Fibroblast of skin of scalp (primary cell): ENCODE measurements at regions not wholly inside any gene's neighbourhood (a gene's known extent, or its start where the extent isn't known, plus 50 kb on each side); places are given as distances from the start of the nearest gene placed in this dataset.

Experiments
- DNase-seq: peaks from one replicate; pipeline ENCODE4 v3.0.0-alpha.2; 2013

- no peak for DNase-seq
Observed at GRCh38 chr4:107246761-107247160, 210.6 kb upstream of the DKK2 start.

GRCh38 chr4:107243141-107243781 lies 207.1 kb upstream of the DKK2 start:
- peak; percentile 57 for DNase-seq

DNA sequence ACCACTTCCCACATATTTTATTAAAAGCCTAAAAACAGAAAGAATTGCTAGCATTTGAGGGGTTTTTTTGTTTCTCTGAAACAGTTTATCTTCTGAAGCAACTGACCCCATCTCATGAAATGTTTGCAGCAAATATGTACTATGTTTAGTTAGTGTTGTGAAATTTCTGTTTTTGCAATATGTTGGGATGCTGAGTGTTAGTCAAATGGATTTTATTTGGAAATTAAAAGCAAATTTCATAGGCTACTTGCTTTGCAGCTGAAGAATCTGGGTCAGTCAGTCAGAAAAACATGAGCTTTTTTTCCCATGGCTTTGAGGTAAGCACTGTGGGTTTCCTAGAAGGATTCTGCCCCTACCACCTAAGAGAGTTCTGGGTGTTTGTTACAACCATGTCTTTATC lies 184.9 kb upstream of the DKK2 start:
- DNase-seq, result no peak

- DNase-seq, result peak; percentile 63
Observed at GRCh38 chr4:107219681-107220080, 183.6 kb upstream of the DKK2 start.

DNA sequence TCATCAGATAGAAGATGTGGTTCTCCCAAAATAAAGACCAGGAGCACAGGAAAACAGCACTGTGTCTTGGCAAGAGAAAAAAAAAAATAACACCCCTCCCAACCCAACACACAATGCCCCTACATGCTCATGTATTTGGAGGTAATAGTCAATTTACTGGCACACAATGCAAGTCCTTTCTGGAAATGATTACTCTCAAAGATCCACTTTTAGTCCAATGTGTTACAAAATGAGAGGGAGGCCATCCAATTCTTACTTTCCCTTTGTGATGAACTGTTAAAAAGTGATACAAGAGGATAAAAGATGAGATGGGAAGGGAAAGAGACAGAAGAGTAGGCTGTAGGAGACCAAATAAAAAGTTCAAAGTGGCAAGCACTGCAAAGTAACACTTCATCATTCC lies 180.3 kb upstream of the DKK2 start:
- DNase-seq, result no peak

GRCh38 chr4:107215222-107215621 lies 179.1 kb upstream of the DKK2 start:
- no peak for DNase-seq

DNA sequence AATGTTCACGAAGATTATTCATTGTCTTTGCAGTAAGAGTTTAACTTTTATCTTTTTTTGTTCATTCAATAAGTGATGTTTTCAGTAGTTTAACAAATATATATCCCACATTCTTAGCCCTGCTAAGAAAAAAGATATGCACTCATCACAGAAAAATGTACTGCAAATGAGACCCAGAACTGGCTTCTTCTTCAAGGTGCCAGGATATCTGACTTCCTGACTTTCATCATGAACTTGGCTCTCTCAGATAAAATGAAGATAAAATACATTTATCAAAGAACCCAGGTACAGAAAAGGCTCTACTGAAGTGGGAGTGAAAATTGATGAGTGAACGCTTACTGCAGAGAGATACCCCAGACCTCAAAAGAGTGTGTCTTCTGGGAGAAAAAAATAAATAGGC lies 177.8 kb upstream of the DKK2 start:
- DNase-seq, result peak; percentile 47

DNA sequence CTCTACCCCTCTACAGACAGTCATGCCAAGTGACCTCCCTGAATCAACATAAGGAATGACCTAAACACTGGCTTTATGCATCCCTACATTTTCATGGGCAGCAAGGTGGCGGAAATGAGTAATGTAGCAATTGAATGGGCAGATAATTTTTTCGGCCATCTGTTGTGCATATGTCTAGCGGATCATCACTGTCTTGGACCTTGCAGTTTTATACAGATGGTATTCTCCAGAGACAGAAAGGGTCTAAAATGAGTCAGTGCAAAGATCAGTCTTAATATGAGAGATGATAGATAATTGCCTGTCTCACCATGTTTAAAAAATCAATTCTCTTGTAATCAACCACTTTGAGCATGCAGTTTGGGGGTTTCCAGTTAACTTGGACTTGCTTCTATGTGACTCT lies 177.3 kb upstream of the DKK2 start:
- peak; percentile 23 for DNase-seq

DNA sequence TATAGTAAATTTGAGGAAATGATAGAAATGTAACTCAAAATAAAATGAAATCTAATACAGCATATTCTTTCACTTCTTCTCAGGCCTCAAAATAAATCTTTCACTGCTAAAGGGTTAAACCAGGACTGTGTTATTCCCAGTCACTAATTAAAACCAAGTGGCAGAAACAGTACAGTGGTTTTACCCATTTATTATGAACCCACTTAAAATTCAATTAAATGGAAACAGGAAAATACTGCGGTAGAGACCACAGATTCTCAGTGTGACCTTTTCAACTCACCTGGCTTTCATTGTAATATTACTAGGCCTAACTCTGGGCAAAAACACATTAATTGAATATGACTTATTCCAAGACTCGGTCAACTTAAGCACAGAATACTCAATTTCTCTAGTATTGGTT lies 176.5 kb upstream of the DKK2 start:
- no peak for DNase-seq

DNA sequence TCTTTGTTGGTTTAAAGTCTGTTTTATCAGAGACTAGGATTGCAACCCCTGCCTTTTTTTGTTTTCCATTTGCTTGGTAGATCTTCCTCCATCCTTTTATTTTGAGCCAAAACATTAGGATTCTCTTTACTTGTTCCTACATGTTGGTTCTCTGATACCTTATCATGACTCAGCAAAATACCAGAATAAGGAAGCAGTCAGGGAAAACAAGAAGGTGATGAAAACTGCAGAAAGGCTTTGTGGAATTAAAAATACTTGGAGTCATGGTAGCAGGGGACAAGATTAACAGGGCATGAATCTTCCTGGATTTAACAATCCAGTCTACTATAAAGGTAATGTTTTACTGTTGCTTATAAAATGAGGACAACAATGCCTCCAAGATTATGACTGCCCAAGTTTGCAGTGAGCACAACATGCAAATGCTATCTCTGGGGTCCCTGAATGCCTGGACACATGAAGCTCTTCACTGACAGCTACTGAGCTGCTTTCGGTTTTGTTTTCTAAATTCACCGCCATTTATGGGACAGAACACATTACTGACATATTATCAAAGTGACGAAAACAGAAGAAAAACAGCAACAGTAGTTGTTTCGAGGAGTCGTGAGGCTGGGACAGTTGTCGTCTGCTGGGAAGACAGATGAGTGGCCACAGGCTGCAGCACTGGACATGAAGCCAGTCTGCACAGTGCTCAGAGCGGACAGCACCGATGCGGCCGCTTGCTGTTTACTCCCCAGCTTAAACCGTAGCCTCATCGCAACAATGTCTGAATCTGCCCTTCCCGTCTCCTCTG lies 174.5 kb upstream of the DKK2 start:
- peak; percentile 54 for DNase-seq

DNA sequence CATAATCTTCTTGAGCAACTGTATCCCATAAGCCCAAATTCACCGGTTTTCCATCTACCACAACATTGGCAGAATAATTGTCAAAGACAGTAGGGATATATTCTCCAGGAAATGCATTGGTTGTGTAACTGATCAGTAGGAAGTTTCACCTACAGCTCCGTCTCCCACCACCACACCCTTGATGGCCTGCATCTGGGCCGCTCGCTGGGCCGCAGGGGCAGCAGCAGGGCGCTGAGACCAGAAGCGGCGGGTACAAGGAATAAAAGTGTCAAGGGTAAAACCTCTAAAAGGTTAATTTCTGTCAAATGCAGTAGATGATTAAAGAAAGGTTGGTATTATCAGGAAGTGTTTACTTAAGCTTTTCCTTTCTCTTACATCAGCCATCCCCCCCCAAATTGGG lies 167.6 kb upstream of the DKK2 start:
- DNase-seq, result no peak

DNA sequence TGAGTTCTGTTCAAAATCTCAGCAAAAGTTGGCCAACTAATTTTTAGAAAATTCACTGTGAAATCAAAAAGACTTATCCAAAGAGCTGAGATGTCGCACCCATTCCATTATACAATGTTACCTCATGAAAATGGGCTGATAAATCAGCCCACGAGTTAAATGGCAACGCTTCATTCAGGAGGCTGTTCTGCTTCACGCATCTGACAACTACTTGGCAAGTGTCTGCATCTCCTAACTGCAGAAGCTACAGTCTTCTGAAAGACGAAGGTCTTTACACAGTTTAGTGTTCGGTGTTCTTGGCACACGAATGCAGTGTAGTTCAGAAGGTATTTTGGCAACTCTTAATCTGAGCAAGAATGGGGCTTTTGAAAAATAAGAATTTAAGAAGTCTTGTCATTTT lies 166.6 kb upstream of the DKK2 start:
- DNase-seq, result no peak

DNA sequence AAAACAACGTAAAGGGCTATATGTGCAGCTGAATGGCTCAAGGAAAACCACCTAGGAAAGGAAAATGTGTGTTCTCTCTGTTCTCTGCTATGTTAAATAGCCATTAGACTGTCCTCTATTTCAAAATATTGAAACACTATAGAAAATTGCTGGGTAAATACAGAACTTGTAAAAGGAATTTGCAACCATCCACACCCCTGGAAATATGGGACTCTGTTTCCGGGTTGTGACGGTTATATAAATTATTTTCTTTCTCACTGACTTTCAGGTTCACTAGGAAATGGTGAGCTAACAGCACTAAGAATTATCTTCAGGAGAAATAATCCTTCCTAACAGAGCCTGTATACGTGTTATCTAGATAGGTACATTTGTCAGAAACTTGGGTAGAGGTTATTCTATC lies 161.0 kb upstream of the DKK2 start:
- no peak for DNase-seq

- DNase-seq, result no peak
Observed at GRCh38 chr4:107196312-107196711, 160.2 kb upstream of the DKK2 start.

GRCh38 chr4:107194005-107194404 lies 157.9 kb upstream of the DKK2 start:
- no peak for DNase-seq

GRCh38 chr4:107192601-107193000 lies 156.5 kb upstream of the DKK2 start:
- DNase-seq, result no peak

DNA sequence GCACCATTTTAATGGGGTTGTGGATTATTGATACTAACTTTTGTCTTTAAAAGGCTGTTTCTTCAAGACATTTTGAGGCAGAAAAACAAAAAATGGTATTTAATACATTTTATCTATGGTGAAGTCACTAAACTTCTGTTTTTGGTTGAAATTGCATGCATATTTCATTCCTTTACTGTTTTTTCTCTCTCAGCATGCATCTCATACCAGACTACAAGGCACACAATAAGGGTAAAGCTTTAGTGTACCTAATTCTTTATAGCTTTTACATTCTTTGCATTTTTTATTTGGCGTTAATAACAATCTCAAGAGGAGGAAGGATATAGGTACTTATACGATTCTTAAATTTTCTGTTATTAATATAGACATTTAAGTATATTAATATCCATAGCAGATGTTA lies 151.0 kb upstream of the DKK2 start:
- DNase-seq, result peak; percentile 60

DNA sequence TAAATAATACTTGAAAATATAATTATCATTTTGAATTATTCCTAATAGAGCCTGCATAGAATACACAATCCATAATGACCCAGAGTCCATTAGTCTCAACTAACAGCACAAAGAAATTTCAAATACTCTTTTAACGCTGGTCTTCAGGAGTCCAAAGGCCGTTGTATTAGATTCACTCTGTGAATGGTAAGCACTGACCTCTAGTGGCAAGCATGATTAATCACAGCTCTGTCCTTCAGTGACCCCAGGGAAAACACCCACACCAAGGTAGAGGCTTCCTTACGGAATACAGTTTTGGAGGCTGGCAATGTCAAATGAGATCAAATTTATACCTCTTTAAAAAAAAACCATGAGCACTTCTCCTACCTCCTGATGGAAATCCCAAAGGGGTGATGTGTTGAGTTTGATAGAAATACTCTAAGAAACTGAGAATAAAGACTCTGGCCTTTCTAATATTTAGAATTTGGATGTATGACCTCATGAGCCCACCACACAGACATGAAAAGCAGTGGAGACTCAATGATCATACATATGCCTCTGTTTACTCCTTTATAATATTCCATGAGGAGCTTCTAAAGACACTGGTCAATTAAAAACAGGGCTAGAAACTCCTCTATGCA lies 147.2 kb upstream of the DKK2 start:
- DNase-seq, result peak; percentile 74

- DNase-seq, result no peak
Observed at GRCh38 chr4:107182347-107182746, 146.2 kb upstream of the DKK2 start.

- DNase-seq, result no peak
Observed at GRCh38 chr4:107166873-107167450, 130.8 kb upstream of the DKK2 start.

- no peak for DNase-seq
Observed at GRCh38 chr4:107166181-107166580, 130.1 kb upstream of the DKK2 start.

- DNase-seq, result no peak
Observed at GRCh38 chr4:107164962-107165475, 128.9 kb upstream of the DKK2 start.

DNA sequence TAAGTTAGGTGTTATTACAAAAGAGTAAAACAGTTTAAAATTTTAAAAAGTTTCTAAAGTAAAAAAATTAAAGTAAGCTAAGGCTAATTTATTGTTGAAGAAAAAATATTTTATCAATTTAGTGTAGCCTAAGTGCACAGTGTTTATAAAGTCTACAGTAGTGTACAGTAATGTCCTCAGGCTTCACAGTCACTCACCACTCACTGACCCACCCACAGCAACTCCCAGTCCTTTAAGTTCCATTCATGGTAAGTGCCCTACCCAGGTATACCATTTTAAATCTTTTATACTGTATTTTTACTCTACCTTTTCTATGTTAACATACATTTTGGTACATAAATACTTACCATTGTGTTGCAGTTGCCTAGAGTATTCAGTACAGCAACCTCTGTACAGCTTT lies 120.3 kb upstream of the DKK2 start:
- DNase-seq, result no peak
